ENCODE measurements at regions not wholly inside any gene's neighbourhood (a gene's known extent, or its start where the extent isn't known, plus 50 kb on each side); places are given as distances from the start of the nearest gene placed in this dataset.

DNA sequence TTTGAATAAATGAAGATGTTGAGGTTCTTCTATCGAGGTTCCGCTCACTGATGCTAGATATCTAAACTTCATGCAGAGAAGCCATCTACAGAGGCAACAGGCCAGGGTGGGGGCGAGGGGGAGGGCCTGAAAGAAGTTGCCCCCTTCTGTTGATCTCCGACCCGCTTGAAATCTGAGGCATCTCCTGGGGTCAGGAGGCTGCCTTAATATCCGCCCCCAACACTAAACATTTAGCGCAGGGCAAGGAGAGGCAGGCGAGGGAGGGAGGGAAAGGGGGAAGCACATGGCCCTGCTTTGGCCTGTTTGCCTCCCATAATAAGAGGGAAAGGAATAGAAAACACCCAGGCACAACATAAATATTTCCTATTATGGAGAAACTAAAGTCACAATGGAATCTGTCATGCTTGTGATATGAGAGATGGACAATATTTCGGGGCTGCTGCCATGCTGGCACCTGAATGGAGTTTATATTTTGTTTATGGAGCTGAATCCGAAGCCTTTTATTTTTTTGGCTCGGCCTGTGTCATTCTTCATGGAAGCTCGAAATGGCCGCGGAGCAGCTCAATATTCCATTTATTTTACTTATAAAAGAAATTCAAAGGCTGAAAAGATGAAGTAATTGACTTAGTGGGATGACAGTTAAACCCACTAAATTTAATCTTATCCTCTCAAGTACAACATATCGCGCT lies 221.1 kb downstream of the INSIG2 start:
- no peaks in the 10 kb centered on the region for H3K27me3 ChIP-seq (ENCODE audit: control insufficient read depth in 3 of 3, insufficient read depth in 3 of 3, low read depth in 1 of 3, low read length in 3 of 3)
- H2AK5ac ChIP-seq (ENCODE audit: low read depth, low read length), result no peak overlapping the region
- no peak overlapping the region for H3K9ac ChIP-seq (ENCODE audit: low read depth, low read length, poor library complexity)
- no peaks in the 10 kb centered on the region for H3K79me1 ChIP-seq (ENCODE audit: low read depth, low read length)
- H2BK120ac ChIP-seq (ENCODE audit: low read depth, low read length), result no peak overlapping the region
- DNase-seq (ENCODE audit: low spot score), result no peak
- H4K91ac ChIP-seq (ENCODE audit: low read depth, low read length, poor library complexity), result no peak overlapping the region
- peaks cover 0 to 3% of the 10 kb centered on the region in 2 donors for H3K4me1 ChIP-seq (ENCODE audit: control insufficient read depth in 2 of 2, insufficient read depth in 1 of 2, low read depth in 1 of 2, low read length in 2 of 2)
- H2BK5ac ChIP-seq (ENCODE audit: low read length), result no peak overlapping the region
- H3K18ac ChIP-seq (ENCODE audit: low read length), result no peak overlapping the region
- no peak overlapping the region for H3K4me3 ChIP-seq (ENCODE audit: low read length in 2 of 2)
- H3K23ac ChIP-seq (ENCODE audit: low read depth, low read length, poor library complexity), result no peak overlapping the region
- H3K4ac ChIP-seq (ENCODE audit: low read length), result no peak overlapping the region
- WGBS, 2 donors (ENCODE audit: extremely low coverage in 2 of 2, insufficient read length in 2 of 2, insufficient replicate concordance in 1 of 2), result no CpG with 5 or more reads among the region's 16 CpGs
- no peak overlapping the region for H2BK12ac ChIP-seq (ENCODE audit: low read length)
- no peak overlapping the region for H3K27ac ChIP-seq (replicated peaks; ENCODE audit: low read length)
- H3K9me3 ChIP-seq (replicated peaks in 1 of 2; ENCODE audit: control insufficient read depth in 2 of 2, insufficient read depth in 1 of 2, low read depth in 1 of 2, low read length in 2 of 2), result no peaks in the 10 kb centered on the region
- H2AFZ ChIP-seq (ENCODE audit: low read length), result no peak overlapping the region
- H3K14ac ChIP-seq (ENCODE audit: low read length), result no peak overlapping the region
- H2BK15ac ChIP-seq (ENCODE audit: low read length), result no peak overlapping the region
- no peaks in the 10 kb centered on the region for H3K36me3 ChIP-seq (replicated peaks in 1 of 2; ENCODE audit: control insufficient read depth in 2 of 2, insufficient read depth in 2 of 2, low read length in 2 of 2)
- H4K8ac ChIP-seq (ENCODE audit: low read depth, low read length), result no peak overlapping the region
- peak overlapping the region; percentile 63 for H3K4me2 ChIP-seq (ENCODE audit: insufficient read depth, low read length, poor library complexity, severe bottlenecking)

GRCh38 chr2:118307864-118308263 lies 219.6 kb downstream of the INSIG2 start:
- no peak overlapping the region for H3K14ac ChIP-seq (ENCODE audit: low read length)
- H3K9ac ChIP-seq (ENCODE audit: low read depth, low read length, poor library complexity), result no peak overlapping the region
- no peak overlapping the region for H3K18ac ChIP-seq (ENCODE audit: low read length)
- WGBS, 2 donors (ENCODE audit: extremely low coverage in 2 of 2, insufficient read length in 2 of 2, insufficient replicate concordance in 1 of 2), result no CpG with 5 or more reads among the region's 2 CpGs
- H2AK5ac ChIP-seq (ENCODE audit: low read depth, low read length), result no peak overlapping the region
- no peaks in the 10 kb centered on the region for H3K27me3 ChIP-seq (ENCODE audit: control insufficient read depth in 3 of 3, insufficient read depth in 3 of 3, low read depth in 1 of 3, low read length in 3 of 3)
- no peak overlapping the region for H2BK15ac ChIP-seq (ENCODE audit: low read length)
- H3K79me1 ChIP-seq (ENCODE audit: low read depth, low read length), result no peaks in the 10 kb centered on the region
- H3K4ac ChIP-seq (ENCODE audit: low read length), result no peak overlapping the region
- no peak for DNase-seq (ENCODE audit: low spot score)
- no peak overlapping the region for H3K23ac ChIP-seq (ENCODE audit: low read depth, low read length, poor library complexity)
- no peak overlapping the region for H2AFZ ChIP-seq (ENCODE audit: low read length)
- no peaks in the 10 kb centered on the region for H3K36me3 ChIP-seq (replicated peaks in 1 of 2; ENCODE audit: control insufficient read depth in 2 of 2, insufficient read depth in 2 of 2, low read length in 2 of 2)
- peaks cover 0 to 3% of the 10 kb centered on the region in 2 donors for H3K4me1 ChIP-seq (ENCODE audit: control insufficient read depth in 2 of 2, insufficient read depth in 1 of 2, low read depth in 1 of 2, low read length in 2 of 2)
- no peak overlapping the region for H2BK12ac ChIP-seq (ENCODE audit: low read length)
- no peak overlapping the region for H4K91ac ChIP-seq (ENCODE audit: low read depth, low read length, poor library complexity)
- H3K4me3 ChIP-seq (ENCODE audit: low read length in 2 of 2), result no peak overlapping the region
- no peak overlapping the region for H4K8ac ChIP-seq (ENCODE audit: low read depth, low read length)
- no peak overlapping the region for H3K4me2 ChIP-seq (ENCODE audit: insufficient read depth, low read length, poor library complexity, severe bottlenecking)
- H3K9me3 ChIP-seq (replicated peaks in 1 of 2; ENCODE audit: control insufficient read depth in 2 of 2, insufficient read depth in 1 of 2, low read depth in 1 of 2, low read length in 2 of 2), result no peaks in the 10 kb centered on the region
- H3K27ac ChIP-seq (replicated peaks; ENCODE audit: low read length), result no peak overlapping the region
- H2BK120ac ChIP-seq (ENCODE audit: low read depth, low read length), result no peak overlapping the region
- no peak overlapping the region for H2BK5ac ChIP-seq (ENCODE audit: low read length)

- Histone ChIP-seq H3K4me3 (ENCODE audit: low read length in 2 of 2) (no peak overlapping the region), H3K4ac (ENCODE audit: low read length) (no peak overlapping the region), H3K9me3 (replicated peaks in 1 of 2; ENCODE audit: control insufficient read depth in 2 of 2, insufficient read depth in 1 of 2, low read depth in 1 of 2, low read length in 2 of 2) (peaks cover 0 to 3% of the 10 kb centered on the region in 2 donors), H2BK5ac (ENCODE audit: low read length) (no peak overlapping the region), H3K27me3 (ENCODE audit: control insufficient read depth in 3 of 3, insufficient read depth in 3 of 3, low read depth in 1 of 3, low read length in 3 of 3) (no peaks in the 10 kb centered on the region), H3K4me1 (ENCODE audit: control insufficient read depth in 2 of 2, insufficient read depth in 1 of 2, low read depth in 1 of 2, low read length in 2 of 2) (no peaks in the 10 kb centered on the region), H4K8ac (ENCODE audit: low read depth, low read length) (no peak overlapping the region), H3K27ac (replicated peaks; ENCODE audit: low read length) (no peak overlapping the region), H2BK120ac (ENCODE audit: low read depth, low read length) (no peak overlapping the region), H2AK5ac (ENCODE audit: low read depth, low read length) (no peak overlapping the region), H4K91ac (ENCODE audit: low read depth, low read length, poor library complexity) (no peak overlapping the region), H3K9ac (ENCODE audit: low read depth, low read length, poor library complexity) (no peak overlapping the region), H3K18ac (ENCODE audit: low read length) (no peak overlapping the region), H3K36me3 (replicated peaks in 1 of 2; ENCODE audit: control insufficient read depth in 2 of 2, insufficient read depth in 2 of 2, low read length in 2 of 2) (no peaks in the 10 kb centered on the region), H2AFZ (ENCODE audit: low read length) (no peak overlapping the region), H3K14ac (ENCODE audit: low read length) (no peak overlapping the region), H2BK15ac (ENCODE audit: low read length) (no peak overlapping the region), H3K4me2 (ENCODE audit: insufficient read depth, low read length, poor library complexity, severe bottlenecking) (no peak overlapping the region), H3K23ac (ENCODE audit: low read depth, low read length, poor library complexity) (no peak overlapping the region), H2BK12ac (ENCODE audit: low read length) (no peak overlapping the region), H3K79me1 (ENCODE audit: low read depth, low read length) (no peaks in the 10 kb centered on the region)
- DNase-seq (ENCODE audit: low spot score), result no peak
Observed at GRCh38 chr2:118301248-118301647, 213.0 kb downstream of the INSIG2 start.

DNA sequence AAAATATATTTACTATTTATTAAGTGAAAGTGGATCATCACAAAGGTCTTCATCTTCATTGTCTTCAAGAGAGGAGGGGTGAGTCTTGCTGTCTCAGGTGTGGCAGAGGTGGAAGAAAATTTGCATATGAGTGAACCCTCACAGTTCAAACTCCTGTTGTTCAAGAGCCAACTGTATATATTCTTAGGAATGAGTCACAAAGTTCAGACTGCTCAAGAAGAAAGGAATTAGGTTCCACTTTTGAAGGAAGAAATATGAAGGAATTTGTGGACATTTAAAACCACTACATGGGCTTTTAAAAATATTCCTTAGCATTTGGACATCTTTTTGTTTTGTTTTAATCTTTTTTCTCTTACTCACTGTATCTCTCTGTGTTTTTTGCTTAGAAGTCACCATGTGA lies 212.6 kb downstream of the INSIG2 start:
- no peak for DNase-seq (ENCODE audit: low spot score)
- H2BK5ac ChIP-seq (ENCODE audit: low read length), result no peak overlapping the region
- no peak overlapping the region for H3K23ac ChIP-seq (ENCODE audit: low read depth, low read length, poor library complexity)
- no peaks in the 10 kb centered on the region for H3K79me1 ChIP-seq (ENCODE audit: low read depth, low read length)
- no peak overlapping the region for H3K27ac ChIP-seq (replicated peaks; ENCODE audit: low read length)
- H2BK120ac ChIP-seq (ENCODE audit: low read depth, low read length), result no peak overlapping the region
- no peak overlapping the region for H2AK5ac ChIP-seq (ENCODE audit: low read depth, low read length)
- H4K91ac ChIP-seq (ENCODE audit: low read depth, low read length, poor library complexity), result no peak overlapping the region
- H3K4me2 ChIP-seq (ENCODE audit: insufficient read depth, low read length, poor library complexity, severe bottlenecking), result no peak overlapping the region
- H3K9ac ChIP-seq (ENCODE audit: low read depth, low read length, poor library complexity), result no peak overlapping the region
- H3K4ac ChIP-seq (ENCODE audit: low read length), result no peak overlapping the region
- H3K9me3 ChIP-seq (replicated peaks in 1 of 2; ENCODE audit: control insufficient read depth in 2 of 2, insufficient read depth in 1 of 2, low read depth in 1 of 2, low read length in 2 of 2), result peaks cover 0 to 3% of the 10 kb centered on the region in 2 donors
- H3K36me3 ChIP-seq (replicated peaks in 1 of 2; ENCODE audit: control insufficient read depth in 2 of 2, insufficient read depth in 2 of 2, low read length in 2 of 2), result no peaks in the 10 kb centered on the region
- no peaks in the 10 kb centered on the region for H3K27me3 ChIP-seq (ENCODE audit: control insufficient read depth in 3 of 3, insufficient read depth in 3 of 3, low read depth in 1 of 3, low read length in 3 of 3)
- H3K14ac ChIP-seq (ENCODE audit: low read length), result no peak overlapping the region
- no peak overlapping the region for H2AFZ ChIP-seq (ENCODE audit: low read length)
- no peak overlapping the region for H2BK15ac ChIP-seq (ENCODE audit: low read length)
- no peak overlapping the region for H3K18ac ChIP-seq (ENCODE audit: low read length)
- H4K8ac ChIP-seq (ENCODE audit: low read depth, low read length), result no peak overlapping the region
- no peak overlapping the region for H3K4me3 ChIP-seq (ENCODE audit: low read length in 2 of 2)
- no peaks in the 10 kb centered on the region for H3K4me1 ChIP-seq (ENCODE audit: control insufficient read depth in 2 of 2, insufficient read depth in 1 of 2, low read depth in 1 of 2, low read length in 2 of 2)
- H2BK12ac ChIP-seq (ENCODE audit: low read length), result no peak overlapping the region
